Tibial nerve (tissue), 4 donors: ENCODE measurements at regions not wholly inside any gene's neighbourhood (a gene's known extent, or its start where the extent isn't known, plus 50 kb on each side); places are given as distances from the start of the nearest gene placed in this dataset.

Experiments used
- DNase-seq, 2 donors: peaks; one replicate each; pipeline ENCODE4 v3.0.0-alpha.2; 2019; ENCODE audit warnings: low spot score in 2 of 2
- H3K27ac ChIP-seq, 4 donors: fragments of 200-600 bp; sonication (generic) in 3 of 4; one replicate each; pipeline ENCODE4 v1.5.1; 2017 to 2019; ENCODE audit warnings: mild to moderate bottlenecking in 1 of 4
- H3K27me3 ChIP-seq, 2 donors: fragments of 200-600 bp; sonication (generic) in 1 of 2; one replicate each; pipeline versions ENCODE4 v1.5.1 to v1.6.0; 2017 to 2019
- H3K36me3 ChIP-seq, 3 donors: fragments of 200-600 bp; sonication (generic); one replicate each; pipeline ENCODE4 v1.5.1; 2018 to 2019
- H3K4me1 ChIP-seq, 4 donors: fragments of 200-600 bp; sonication (generic) in 3 of 4; one replicate each; pipeline ENCODE4 v1.5.1; 2017 to 2019
- H3K4me3 ChIP-seq, 4 donors: fragments of 200-600 bp; sonication (generic) in 3 of 4; one replicate each; pipeline ENCODE4 v1.5.1; 2017 to 2019; ENCODE audit warnings: mild to moderate bottlenecking in 1 of 4, moderate library complexity in 1 of 4
- H3K9me3 ChIP-seq, 4 donors: fragments of 200-600 bp; sonication (generic) in 3 of 4; one replicate each; pipeline ENCODE4 v1.5.1; 2017 to 2019
- CTCF ChIP-seq, 5 experiments: fragments of 200-600 bp in 3 of 5; fragments of 450-650 bp in 2 of 5; sonication (generic) in 3 of 5; IDR thresholded peaks; one replicate each; pipeline ENCODE4 v1.5.1; 2016 to 2019; ENCODE audit warnings: antibody characterized with exemption in 5 of 5, mild to moderate bottlenecking in 3 of 5, moderate library complexity in 2 of 5
- EP300 ChIP-seq, 2 donors: sonication (generic); formaldehyde crosslinking; IDR thresholded peaks; one replicate each; pipeline ENCODE4 v1.6.1; 2017; ENCODE audit warnings: antibody characterized with exemption in 2 of 2, mild to moderate bottlenecking in 1 of 2
- POLR2A ChIP-seq, 2 donors: fragments of 450-650 bp; IDR thresholded peaks; one replicate each; pipeline ENCODE4 v1.6.1; 2017; ENCODE audit warnings: antibody characterized with exemption in 2 of 2, mild to moderate bottlenecking in 2 of 2, moderate library complexity in 2 of 2
- WGBS, 2 donors: methylation state at CpG; one replicate each; pipeline ENCODE4 v1.1.5; 2018; 5-methylcytosine and 5-hydroxymethylcytosine counted together

- Histone ChIP-seq H3K36me3 (no peaks in the 10 kb centered on the region), H3K27ac (no peak overlapping the region), H3K4me1 (no peaks in the 10 kb centered on the region), H3K9me3 (peaks cover 0 to 10% (median 0%) of the 10 kb centered on the region in 4 donors), H3K27me3 (no peaks in the 10 kb centered on the region), H3K4me3 (no peak overlapping the region)
- DNase-seq: no peak
- no peak for TF ChIP-seq POLR2A (IDR thresholded peaks at IDR 0.05)
- no peak for TF ChIP-seq CTCF (IDR thresholded peaks at IDR 0.05)
- TF ChIP-seq EP300 (IDR thresholded peaks at IDR 0.05): no peak
- WGBS, 2 donors: 77% methylated on average over 13 of the region's 13 CpGs
These were observed 177.6 kb downstream of the EXOC5 start for GRCh38 chr14:57091030-57091608.

- DNase-seq: no peak
- WGBS, 2 donors: 53 to 61% methylated on average over 2 of the region's 2 CpGs
- TF ChIP-seq POLR2A (IDR thresholded peaks at IDR 0.05) (no peak), EP300 (IDR thresholded peaks at IDR 0.05) (no peak)
- Histone ChIP-seq H3K27ac (no peak overlapping the region), H3K4me3 (no peak overlapping the region), H3K9me3 (peaks cover 0 to 7% (median 0%) of the 10 kb centered on the region in 4 donors), H3K4me1 (no peaks in the 10 kb centered on the region), H3K36me3 (no peaks in the 10 kb centered on the region), H3K27me3 (no peaks in the 10 kb centered on the region)
These were observed 178.8 kb downstream of the EXOC5 start for GRCh38 chr14:57089901-57090300.

GRCh38 chr14:57087841-57088240, 180.9 kb downstream of the EXOC5 start:
- Histone ChIP-seq H3K27me3 (no peaks in the 10 kb centered on the region), H3K27ac (no peak overlapping the region), H3K4me1 (no peaks in the 10 kb centered on the region), H3K9me3 (no peaks in the 10 kb centered on the region), H3K4me3 (no peak overlapping the region), H3K36me3 (no peaks in the 10 kb centered on the region)
- TF ChIP-seq CTCF (IDR thresholded peaks at IDR 0.05): no peak
- DNase-seq: no peak
- WGBS, 2 donors: 81 to 88% methylated on average over 2 of the region's 2 CpGs

GRCh38 chr14:57086271-57087162, 182.2 kb downstream of the EXOC5 start:
- TF ChIP-seq CTCF (IDR thresholded peaks at IDR 0.05) (no peak), POLR2A (IDR thresholded peaks at IDR 0.05) (no peak), EP300 (IDR thresholded peaks at IDR 0.05) (no peak)
- no peak for DNase-seq
- 79 to 90% methylated on average over 7 of the region's 7 CpGs for WGBS, 2 donors
- Histone ChIP-seq H3K4me3 (no peak overlapping the region), H3K27me3 (no peaks in the 10 kb centered on the region), H3K36me3 (no peaks in the 10 kb centered on the region), H3K9me3 (no peaks in the 10 kb centered on the region), H3K4me1 (no peaks in the 10 kb centered on the region), H3K27ac (no peak overlapping the region)

GRCh38 chr14:57085801-57086200, 182.9 kb downstream of the EXOC5 start:
- Histone ChIP-seq H3K36me3 (no peaks in the 10 kb centered on the region), H3K9me3 (no peaks in the 10 kb centered on the region), H3K27me3 (no peaks in the 10 kb centered on the region), H3K4me1 (no peaks in the 10 kb centered on the region), H3K4me3 (no peak overlapping the region), H3K27ac (no peak overlapping the region)
- WGBS, 2 donors: 48 to 60% methylated on average over 3 of the region's 3 CpGs
- DNase-seq: no peak
- TF ChIP-seq EP300 (IDR thresholded peaks at IDR 0.05): no peak
- no peak for TF ChIP-seq CTCF (IDR thresholded peaks at IDR 0.05)
- no peak for TF ChIP-seq POLR2A (IDR thresholded peaks at IDR 0.05)
